OCI-LY7 (cell line): ENCODE measurements at regions not wholly inside any gene's neighbourhood (a gene's known extent, or its start where the extent isn't known, plus 50 kb on each side); places are given as distances from the start of the nearest gene placed in this dataset.

Experiments
- BruUV-seq: library from RNA; stranded (reverse); fragments of 400-500 nt; replicated peaks from 2 replicates; lab custom pipeline; 2021; lab: Mats Ljungman, UMichigan
- CTCF ChIA-PET: fragments of 300-600 bp; sonication (Branson Sonifier 250); formaldehyde crosslinking; loops from one replicate; lab custom pipeline; 2022; ENCODE audit warnings: antibody characterized with exemption; ENCODE audit not compliant: unreplicated experiment; lab: Charles Lee
- POLR2A ChIA-PET: fragments of 300-600 bp; sonication (Branson Sonifier 250); formaldehyde crosslinking; loops from one replicate; lab custom pipeline; 2022; ENCODE audit warnings: antibody characterized with exemption; lab: Charles Lee
- DNase-seq: peaks from one replicate; pipeline ENCODE4 v3.0.0-alpha.2; 2015; ENCODE audit warnings: low spot score
- H2AFZ ChIP-seq: fragments of 200-600 bp; sonication (generic), shearing (Covaris generic); 2 replicates; pipeline ENCODE4 v1.6.1; 2014; ENCODE audit warnings: mild to moderate bottlenecking, antibody characterized with exemption, low read length, moderate library complexity
- H3K27ac ChIP-seq: fragments of 200-600 bp; sonication (generic); 2 replicates; pipeline ENCODE4 v1.5.1; 2014; ENCODE audit warnings: mixed run types, low read depth, mild to moderate bottlenecking, moderate library complexity, low read length, inconsistent platforms; ENCODE audit not compliant: poor library complexity, severe bottlenecking
- H3K36me3 ChIP-seq: fragments of 200-600 bp; sonication (generic); 2 replicates; pipeline ENCODE4 v1.6.1; 2014; ENCODE audit warnings: mild to moderate bottlenecking, antibody characterized with exemption, low read length, moderate library complexity, mixed read lengths; ENCODE audit not compliant: insufficient read depth
- H3K4me1 ChIP-seq: fragments of 200-600 bp; sonication (generic); 2 replicates; pipeline ENCODE4 v1.5.1; 2014; ENCODE audit warnings: mild to moderate bottlenecking, low read length; ENCODE audit not compliant: insufficient read depth, poor library complexity, severe bottlenecking
- H3K4me2 ChIP-seq: fragments of 200-600 bp; sonication (generic); 2 replicates; pipeline ENCODE4 v1.6.1; 2014; ENCODE audit warnings: mild to moderate bottlenecking, low read length
- H3K4me3 ChIP-seq: fragments of 200-600 bp; sonication (generic); 2 replicates; pipeline ENCODE4 v1.5.1; 2014; ENCODE audit warnings: mild to moderate bottlenecking, low read depth, low read length; ENCODE audit not compliant: poor library complexity, severe bottlenecking
- H3K79me2 ChIP-seq: fragments of 200-600 bp; sonication (generic); 2 replicates; pipeline ENCODE4 v1.6.1; 2016; ENCODE audit warnings: low read depth, mild to moderate bottlenecking, low read length, moderate library complexity, mixed read lengths; ENCODE audit not compliant: insufficient read depth
- H3K9me2 ChIP-seq: fragments of 200-600 bp; sonication (generic); 2 replicates; pipeline ENCODE4 v1.6.1; 2016; ENCODE audit warnings: mild to moderate bottlenecking, low read length, mixed read lengths; ENCODE audit not compliant: insufficient read depth
- H3K9me3 ChIP-seq: fragments of 200-600 bp; sonication (generic); 2 replicates; pipeline ENCODE4 v1.6.1; 2014; ENCODE audit warnings: mild to moderate bottlenecking, mixed run types, low read length, mixed read lengths
- H4K20me1 ChIP-seq: fragments of 200-600 bp; sonication (generic); 2 replicates; pipeline ENCODE4 v1.6.1; 2014; ENCODE audit warnings: mild to moderate bottlenecking, antibody characterized with exemption, low read length, moderate library complexity, mixed read lengths; ENCODE audit not compliant: insufficient read depth
- EZH2phosphoT487 ChIP-seq: fragments of 200-600 bp; sonication (generic); IDR thresholded peaks from 2 replicates; pipeline ENCODE4 v1.6.1; 2018; ENCODE audit warnings: low read depth, borderline replicate concordance, mild to moderate bottlenecking, mixed run types, antibody characterized with exemption, low read length, moderate library complexity, mixed read lengths
- intact Hi-C: fragments of 100-400 bp; cut with micrococcal nuclease; formaldehyde crosslinking; loops from one replicate; pipeline ENCODE4 v1.10.0; 2022; ENCODE audit not compliant: unreplicated experiment
- TF ChIP-seq, protein P1 (sequence below): fragments of 200-600 bp; sonication (generic); conservative IDR thresholded peaks from 2 replicates; pipeline ENCODE4 v1.5.1; 2014; ENCODE audit warnings: mild to moderate bottlenecking, antibody characterized with exemption, low read length, moderate library complexity, mixed read lengths

DNA sequence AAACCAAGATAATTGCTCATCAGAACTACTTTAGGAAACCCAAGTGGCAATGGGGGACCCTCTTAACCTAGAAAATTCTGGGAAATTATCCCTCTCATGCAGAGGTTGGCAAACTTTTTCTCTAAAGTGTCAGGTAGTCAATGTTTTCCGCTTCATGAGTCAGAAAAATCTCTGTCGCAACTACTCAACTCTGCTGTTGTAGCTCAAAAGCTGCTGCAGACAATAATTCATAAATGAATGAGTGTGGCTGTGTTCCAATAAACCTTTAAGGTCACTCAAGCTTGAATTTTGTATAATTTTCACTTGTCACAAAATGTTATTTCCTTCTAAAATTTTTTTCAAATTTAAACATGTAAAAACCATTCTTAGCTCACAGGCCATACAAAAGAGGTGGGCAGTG, 193.4 kb upstream of the MID1 start:
- Histone ChIP-seq H3K9me2 (no peaks in the 10 kb centered on the region), H3K27ac (no peak overlapping the region), H3K4me2 (no peak overlapping the region), H2AFZ (no peak overlapping the region), H3K36me3 (no peaks in the 10 kb centered on the region), H3K79me2 (no peaks in the 10 kb centered on the region), H4K20me1 (no peaks in the 10 kb centered on the region), H3K4me1 (no peaks in the 10 kb centered on the region), H3K4me3 (no peak overlapping the region), H3K9me3 (no peaks in the 10 kb centered on the region)
- BruUV-seq, result no TSS peak
- CTCF ChIA-PET, result no interaction called here
- DNase-seq, result no peak
- intact Hi-C loops, result no loop called here
- POLR2A ChIA-PET, result no interaction called here
- TF ChIP-seq, protein P1, sequence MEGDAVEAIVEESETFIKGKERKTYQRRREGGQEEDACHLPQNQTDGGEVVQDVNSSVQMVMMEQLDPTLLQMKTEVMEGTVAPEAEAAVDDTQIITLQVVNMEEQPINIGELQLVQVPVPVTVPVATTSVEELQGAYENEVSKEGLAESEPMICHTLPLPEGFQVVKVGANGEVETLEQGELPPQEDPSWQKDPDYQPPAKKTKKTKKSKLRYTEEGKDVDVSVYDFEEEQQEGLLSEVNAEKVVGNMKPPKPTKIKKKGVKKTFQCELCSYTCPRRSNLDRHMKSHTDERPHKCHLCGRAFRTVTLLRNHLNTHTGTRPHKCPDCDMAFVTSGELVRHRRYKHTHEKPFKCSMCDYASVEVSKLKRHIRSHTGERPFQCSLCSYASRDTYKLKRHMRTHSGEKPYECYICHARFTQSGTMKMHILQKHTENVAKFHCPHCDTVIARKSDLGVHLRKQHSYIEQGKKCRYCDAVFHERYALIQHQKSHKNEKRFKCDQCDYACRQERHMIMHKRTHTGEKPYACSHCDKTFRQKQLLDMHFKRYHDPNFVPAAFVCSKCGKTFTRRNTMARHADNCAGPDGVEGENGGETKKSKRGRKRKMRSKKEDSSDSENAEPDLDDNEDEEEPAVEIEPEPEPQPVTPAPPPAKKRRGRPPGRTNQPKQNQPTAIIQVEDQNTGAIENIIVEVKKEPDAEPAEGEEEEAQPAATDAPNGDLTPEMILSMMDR, result no peak
- TF ChIP-seq EZH2phosphoT487, result no peak

DNA sequence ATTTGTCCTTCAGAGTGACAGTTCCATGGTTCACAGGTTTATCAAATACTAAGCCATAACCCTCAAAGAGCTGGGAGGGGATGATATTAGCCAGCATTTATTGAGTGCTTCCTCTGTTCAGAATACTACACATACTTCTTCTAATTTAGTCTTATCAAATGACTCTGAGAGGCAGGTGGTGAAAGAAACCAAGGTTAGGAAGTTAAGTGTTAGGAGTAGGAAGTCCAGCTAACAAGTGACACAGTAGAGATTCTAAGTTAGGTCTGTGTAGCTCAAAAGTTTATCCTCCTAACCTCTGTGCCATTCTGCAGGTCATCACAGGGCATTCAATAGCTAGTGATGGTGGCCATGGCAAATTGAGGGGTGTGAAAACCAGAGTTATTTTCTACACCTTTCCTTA, 198.3 kb upstream of the MID1 start:
- no peaks in the 10 kb centered on the region for H3K36me3 ChIP-seq
- intact Hi-C loops, result no loop called here
- no peaks in the 10 kb centered on the region for H4K20me1 ChIP-seq
- H3K79me2 ChIP-seq, result no peaks in the 10 kb centered on the region
- DNase-seq, result no peak
- H3K9me3 ChIP-seq, result no peaks in the 10 kb centered on the region
- CTCF ChIA-PET, result no interaction called here
- POLR2A ChIA-PET, result no interaction called here
- H2AFZ ChIP-seq, result no peak overlapping the region
- no peaks in the 10 kb centered on the region for H3K9me2 ChIP-seq
- H3K4me2 ChIP-seq, result no peak overlapping the region
- no peaks in the 10 kb centered on the region for H3K4me1 ChIP-seq
- H3K27ac ChIP-seq, result no peak overlapping the region
- TF ChIP-seq, protein P1, result no peak
- TF ChIP-seq EZH2phosphoT487, result no peak
- BruUV-seq, result no TSS peak
- H3K4me3 ChIP-seq, result no peak overlapping the region

DNA sequence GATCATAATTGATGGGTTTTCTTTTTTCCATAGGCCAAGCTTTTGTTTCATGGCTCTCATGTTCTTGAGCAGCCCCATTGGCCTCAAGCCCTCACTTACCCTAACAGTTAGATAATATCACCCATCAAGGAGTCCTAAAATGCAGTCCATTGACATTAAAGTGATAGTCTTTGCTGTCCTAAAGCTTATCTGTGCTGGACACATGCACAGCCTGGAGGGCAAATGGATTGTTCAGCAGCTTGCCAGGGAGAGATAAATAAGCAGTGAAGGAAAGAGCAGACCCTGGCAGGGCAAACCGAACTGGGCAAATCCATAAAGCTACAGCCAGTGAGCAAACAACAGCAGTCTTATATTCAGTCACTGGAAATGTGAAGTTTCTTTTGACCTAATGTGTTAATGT, 199.6 kb upstream of the MID1 start:
- no peak for DNase-seq
- TF ChIP-seq, protein P1, result no peak
- TF ChIP-seq EZH2phosphoT487, result no peak
- BruUV-seq, result no TSS peak
- Histone ChIP-seq H3K9me3 (no peaks in the 10 kb centered on the region), H4K20me1 (no peaks in the 10 kb centered on the region), H3K4me3 (no peak overlapping the region), H3K36me3 (no peaks in the 10 kb centered on the region), H3K4me1 (no peaks in the 10 kb centered on the region), H2AFZ (no peak overlapping the region), H3K4me2 (no peak overlapping the region), H3K9me2 (no peaks in the 10 kb centered on the region), H3K27ac (no peak overlapping the region), H3K79me2 (no peaks in the 10 kb centered on the region)
- intact Hi-C loops, result no loop called here
- ChIA-PET POLR2A (no interaction called here), CTCF (no interaction called here)
